Fibroblast of skin of back (primary cell): ENCODE measurements at regions not wholly inside any gene's neighbourhood (a gene's known extent, or its start where the extent isn't known, plus 50 kb on each side); places are given as distances from the start of the nearest gene placed in this dataset.
A peak's percentile ranks its signal among the peaks of the same experiment; 100 is the strongest.
"Not testable (repeated sequence)": the region's sequence is repeated elsewhere in the genome, so short reads cannot be mapped to it uniquely, and the experiment has no call there.

Experiments
- DNase-seq: peaks from one replicate; pipeline ENCODE4 v3.0.0-alpha.2; 2013

DNA sequence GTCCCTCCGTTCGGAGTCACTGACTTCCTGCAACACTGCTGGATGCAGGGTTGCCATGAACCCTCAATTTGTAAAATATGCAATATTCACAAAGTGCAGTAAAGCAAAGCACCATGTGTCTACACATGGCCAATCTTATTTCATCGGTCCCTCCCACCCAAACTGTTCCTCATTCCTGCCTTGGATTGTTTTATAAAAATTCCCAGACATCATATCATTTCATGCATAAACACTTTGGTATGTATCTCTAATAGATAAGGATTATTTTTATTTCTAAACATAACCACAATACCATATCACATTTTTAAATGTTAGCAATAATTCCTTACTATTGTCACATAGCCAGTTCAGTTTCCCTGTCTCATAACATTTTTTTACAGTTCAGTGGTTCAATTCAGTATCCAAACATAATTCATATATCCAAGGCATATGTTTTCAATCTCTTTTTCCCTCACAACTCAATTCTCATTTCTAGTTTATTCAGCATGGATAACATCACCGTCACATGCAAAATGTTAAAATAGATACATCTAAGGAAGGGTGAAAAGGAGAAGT lies 82.0 kb upstream of the PCAT7 start:
- DNase-seq = peak; percentile 72

GRCh38 chr9:94478755-94479730 lies 75.8 kb upstream of the PCAT7 start:
- no peak for DNase-seq

DNA sequence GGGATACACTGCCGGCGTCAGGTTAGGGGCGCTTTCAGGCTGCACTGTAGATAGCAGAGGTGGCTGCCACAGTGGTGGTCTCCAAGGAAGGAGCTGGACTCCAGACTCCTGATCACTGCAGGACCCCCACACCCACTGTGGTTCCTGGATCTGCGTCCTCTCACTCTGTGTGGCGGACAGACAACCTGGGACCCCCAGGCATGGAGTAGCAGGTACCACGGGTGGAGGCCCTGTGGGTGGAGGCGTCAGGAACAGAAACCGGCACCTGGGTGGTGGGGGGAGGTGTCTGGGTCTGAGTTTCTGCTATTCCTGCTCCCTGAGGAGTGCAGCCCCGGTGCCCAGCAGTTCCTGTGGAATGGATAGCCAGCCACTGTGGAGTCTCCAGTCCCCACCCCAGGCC lies 75.1 kb upstream of the PCAT7 start:
- DNase-seq = no peak

DNA sequence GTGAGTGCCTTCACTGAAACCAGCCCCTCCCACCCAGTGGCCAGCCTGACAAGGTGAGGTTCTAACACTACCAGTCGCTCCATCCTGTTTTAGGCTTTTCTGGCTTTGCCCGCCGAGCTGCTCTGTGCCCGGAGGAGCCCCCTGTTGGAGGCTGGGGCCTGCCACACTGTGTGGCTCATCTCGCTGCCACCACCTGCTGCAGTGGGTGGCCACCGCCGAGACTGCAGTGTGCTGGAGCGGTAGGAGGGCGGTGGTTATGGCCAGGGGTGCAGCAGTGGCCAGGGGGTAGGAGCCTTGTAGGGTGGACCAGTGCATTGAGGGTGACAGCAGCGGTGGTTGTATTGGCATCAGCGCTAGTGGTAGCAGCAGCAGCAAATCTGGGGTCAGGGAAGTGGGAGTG lies 74.7 kb upstream of the PCAT7 start:
- no peak for DNase-seq

- DNase-seq = no peak
These were observed 72.8 kb upstream of the PCAT7 start for GRCh38 chr9:94482110-94482509.

DNA sequence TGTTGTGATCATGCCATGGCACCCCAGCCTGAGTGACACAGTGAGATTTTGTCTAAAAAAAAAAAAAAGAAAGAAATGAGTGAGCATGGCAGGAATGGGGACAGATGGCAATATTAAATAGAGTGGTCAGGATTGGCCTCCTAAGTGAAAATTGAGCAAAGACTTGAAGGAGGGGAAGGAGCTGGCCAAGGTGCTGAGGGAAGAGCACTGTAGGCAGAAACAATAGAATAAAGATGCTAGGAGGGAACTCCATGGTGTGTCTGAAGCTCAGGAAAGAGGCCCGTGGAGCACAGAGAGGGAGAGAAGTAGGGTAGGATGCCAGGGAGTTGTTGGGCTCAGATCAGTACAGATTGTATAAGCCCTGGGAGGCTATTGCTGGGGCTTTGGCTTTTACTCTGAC lies 64.4 kb upstream of the PCAT7 start:
- no peak for DNase-seq

GRCh38 chr9:94492125-94492524 lies 62.8 kb upstream of the PCAT7 start:
- not testable (repeated sequence) for DNase-seq

DNA sequence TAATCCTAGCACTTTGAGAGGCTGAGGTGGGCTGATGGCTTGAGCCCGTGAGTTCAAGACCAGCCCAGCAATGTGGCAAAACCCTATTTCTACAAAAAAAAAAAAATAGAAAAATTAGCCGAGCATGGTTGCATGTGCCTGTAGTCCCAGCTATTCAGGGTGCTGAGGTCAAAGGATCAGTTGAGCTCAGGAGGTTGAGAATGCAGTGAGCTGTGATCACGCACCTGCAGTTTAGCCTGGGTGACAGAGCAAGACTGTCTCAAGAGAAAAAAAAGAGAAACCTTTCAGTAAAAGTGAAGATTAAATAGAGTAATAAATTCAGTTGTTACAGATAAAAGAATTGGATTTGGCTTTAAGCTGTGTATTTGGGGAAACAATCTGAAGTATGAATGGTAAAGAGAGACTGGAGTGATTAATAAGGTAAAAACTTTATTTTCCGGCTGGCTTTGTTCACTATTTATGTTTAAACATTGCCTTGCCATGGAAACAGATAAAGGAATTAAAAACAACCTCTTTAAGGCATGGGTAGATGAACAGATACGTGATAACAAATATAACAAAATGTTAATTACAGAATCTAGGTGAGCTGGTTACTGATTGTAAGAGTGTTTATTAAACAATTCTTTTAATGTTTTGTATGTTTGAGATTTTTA lies 56.0 kb upstream of the PCAT7 start:
- DNase-seq = no peak

- DNase-seq = no peak
These were observed 50.5 kb upstream of the PCAT7 start for GRCh38 chr9:94504358-94504757.
